NT2/D1 (cell line): ENCODE measurements at regions not wholly inside any gene's neighbourhood (a gene's known extent, or its start where the extent isn't known, plus 50 kb on each side); places are given as distances from the start of the nearest gene placed in this dataset.

ENCODE experiments used
- YY1 ChIP-seq: IDR thresholded peaks from 2 replicates; pipeline ENCODE4 v1.6.1; 2011; ENCODE audit not compliant: insufficient read length, insufficient read depth
- ZNF274 ChIP-seq: IDR thresholded peaks from 2 replicates; pipeline ENCODE4 v1.6.1; 2011; ENCODE audit warnings: mild to moderate bottlenecking, low read depth, low read length

- no peak for TF ChIP-seq ZNF274
- TF ChIP-seq YY1 = no peak
Observed at GRCh38 chr5:136491806-136492205, 126.5 kb upstream of the TRPC7 start.
